RPMI7951 (cell line): ENCODE measurements at regions not wholly inside any gene's neighbourhood (a gene's known extent, or its start where the extent isn't known, plus 50 kb on each side); places are given as distances from the start of the nearest gene placed in this dataset.
"Not testable (repeated sequence)": the region's sequence is repeated elsewhere in the genome, so short reads cannot be mapped to it uniquely, and the experiment has no call there.

ENCODE experiments used
- DNase-seq: peaks from one replicate; pipeline ENCODE4 v3.0.0-alpha.2; 2012; ENCODE audit warnings: low read depth

DNA sequence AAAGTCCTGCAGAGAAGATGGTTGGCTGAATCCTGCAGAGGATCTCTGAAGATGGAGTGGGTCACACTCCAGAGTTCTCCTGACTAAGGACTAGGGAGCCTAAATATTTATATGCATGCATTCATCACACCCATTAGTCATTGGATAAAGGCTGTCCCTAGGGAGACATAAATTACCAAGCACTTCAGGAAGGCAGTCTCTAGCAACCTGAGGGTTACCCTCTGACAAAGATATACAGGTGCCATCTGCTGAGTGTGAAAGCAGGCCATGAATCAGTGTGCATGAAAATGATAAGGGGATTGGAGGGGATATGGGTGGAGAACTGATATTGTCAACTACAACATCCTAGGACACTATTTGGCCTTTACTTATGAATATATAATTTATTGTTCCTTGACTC, 294.8 kb upstream of the DDX18 start:
- DNase-seq, result no peak

DNA sequence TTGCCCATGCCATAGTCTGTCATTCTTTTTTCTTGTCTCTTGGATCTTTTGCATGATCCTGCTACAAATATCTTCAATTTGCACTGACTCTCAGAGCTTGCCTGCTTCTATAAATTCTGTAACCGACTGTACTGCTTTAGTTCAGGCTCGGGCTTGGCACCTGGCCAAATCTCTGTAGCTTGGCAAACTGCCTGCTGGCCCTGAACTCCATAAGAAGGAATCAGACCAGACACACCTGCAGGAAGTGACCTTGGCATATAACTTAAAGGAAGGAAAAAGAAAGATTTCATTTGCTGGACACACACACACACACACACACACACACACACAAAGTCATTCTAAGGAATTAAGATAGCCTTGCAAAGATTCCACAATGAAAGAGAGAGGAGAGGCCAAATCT, 291.2 kb upstream of the DDX18 start:
- no peak for DNase-seq

DNA sequence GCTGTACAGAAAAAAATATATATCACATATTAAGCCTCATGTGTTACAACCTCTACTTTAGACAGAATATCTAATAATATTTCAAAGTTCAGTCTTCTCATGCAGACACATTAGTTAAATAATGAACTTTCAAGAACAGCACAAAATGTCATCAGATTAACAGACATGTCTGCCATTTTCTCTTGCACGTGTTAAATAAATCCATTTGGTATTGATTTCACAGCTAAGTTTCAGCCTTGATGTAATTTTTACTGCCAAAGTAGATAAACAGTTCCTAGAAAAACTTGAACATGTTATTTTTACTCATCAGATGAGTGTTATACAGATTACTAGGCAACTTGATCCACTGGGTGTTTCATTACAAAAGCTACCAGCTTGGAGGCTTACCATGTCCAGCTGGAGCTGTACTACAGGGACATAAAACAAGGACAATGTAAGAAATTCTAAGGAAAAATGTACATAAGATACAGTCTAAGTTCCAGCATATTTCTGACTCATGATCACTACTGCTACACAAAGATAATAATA, 290.7 kb upstream of the DDX18 start:
- DNase-seq, result no peak

DNA sequence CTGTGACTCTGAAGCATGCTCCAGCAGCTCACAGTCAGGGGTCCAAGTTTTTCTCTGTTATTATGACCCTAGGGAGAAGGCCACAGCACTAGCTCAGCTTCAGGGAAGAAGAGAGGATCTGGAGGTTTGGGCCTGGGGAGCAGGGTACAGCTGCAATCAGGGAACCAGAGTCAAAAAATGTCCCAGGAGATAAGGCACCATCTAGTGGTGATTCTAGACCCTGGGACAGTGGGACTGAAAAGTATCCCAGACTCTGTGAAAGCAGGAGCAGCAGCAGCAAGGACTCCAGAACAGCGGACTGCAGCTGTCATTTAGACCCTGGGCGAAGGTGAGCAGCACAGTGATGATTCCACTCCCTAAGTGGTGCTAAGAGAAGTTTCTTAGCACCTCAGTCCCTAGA, 278.4 kb upstream of the DDX18 start:
- no peak for DNase-seq

DNA sequence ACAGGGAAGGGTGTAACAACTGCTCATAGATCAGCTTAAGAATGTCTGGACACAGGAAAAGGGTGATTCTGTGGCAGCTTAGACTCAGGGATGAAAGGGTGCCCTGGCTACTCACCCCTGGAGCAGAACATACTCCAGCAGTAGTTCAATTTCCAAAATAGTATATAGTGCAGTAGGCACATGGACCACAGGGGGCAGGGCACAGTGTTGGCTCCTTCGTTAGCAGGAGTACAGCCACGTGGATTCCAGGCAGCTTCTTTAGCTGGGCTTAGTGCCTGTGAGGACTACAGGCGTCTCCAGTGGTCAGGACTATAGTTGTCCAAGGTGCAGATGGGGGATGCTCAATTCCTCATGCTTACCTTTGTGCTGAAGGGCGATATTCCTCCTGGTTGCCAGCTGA, 277.5 kb upstream of the DDX18 start:
- DNase-seq, result no peak

DNA sequence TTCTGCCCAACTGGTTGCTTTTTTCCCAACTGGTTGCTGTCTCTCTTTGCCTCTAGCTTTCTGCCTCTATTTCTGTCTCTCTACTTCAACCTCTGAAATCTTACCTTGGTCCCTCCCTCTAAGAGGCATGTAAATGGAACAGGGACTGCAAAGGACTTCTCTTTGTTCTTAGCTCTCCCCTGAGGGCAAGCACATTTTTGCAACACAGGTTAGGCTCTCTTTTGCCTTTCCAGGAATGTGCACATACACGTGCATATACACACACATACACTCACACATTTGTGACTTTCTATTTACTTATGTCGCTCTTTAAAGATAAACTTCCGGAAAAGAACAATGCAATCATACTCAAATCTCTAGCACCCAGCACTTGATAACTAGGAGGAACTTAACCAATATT, 262.6 kb upstream of the DDX18 start:
- no peak for DNase-seq

DNA sequence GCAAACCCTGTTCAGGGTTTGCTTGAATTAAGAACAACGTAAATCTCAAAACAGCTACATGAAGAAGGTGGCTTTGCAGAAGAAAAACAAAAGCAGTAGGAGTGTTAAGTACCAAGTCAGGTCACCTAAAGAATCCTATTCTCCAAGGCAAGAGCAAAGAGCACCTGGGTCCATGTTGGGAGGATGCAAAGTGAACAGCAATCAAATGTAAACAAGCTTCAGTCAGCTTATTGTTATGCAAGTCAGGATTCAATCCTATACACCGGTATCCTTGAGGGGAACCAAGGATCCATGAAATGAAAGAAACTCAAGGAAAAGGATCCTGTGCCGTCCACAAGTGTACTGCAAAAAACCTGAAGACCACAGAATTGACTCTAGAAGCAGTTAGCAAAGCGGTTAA, 261.0 kb upstream of the DDX18 start:
- DNase-seq, result no peak

DNA sequence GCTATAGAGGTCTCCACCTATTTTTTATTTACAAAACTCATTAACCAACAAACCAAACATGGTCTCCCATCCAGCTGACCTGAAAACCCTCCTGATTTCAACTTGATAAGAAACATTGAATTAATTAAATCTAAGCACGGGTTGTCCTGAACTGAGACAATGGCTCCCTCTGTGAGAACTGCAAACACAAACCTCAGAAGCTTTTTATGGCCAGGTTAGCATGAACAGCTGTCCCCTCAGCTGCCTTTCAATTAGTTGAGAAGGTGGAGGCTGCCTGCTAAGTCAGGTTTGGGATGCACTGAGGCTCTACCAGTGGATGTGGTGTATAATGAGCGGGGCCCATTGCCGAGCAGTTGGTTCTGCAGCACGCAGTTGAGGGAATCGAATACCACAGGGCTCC, 258.5 kb upstream of the DDX18 start:
- no peak for DNase-seq

DNA sequence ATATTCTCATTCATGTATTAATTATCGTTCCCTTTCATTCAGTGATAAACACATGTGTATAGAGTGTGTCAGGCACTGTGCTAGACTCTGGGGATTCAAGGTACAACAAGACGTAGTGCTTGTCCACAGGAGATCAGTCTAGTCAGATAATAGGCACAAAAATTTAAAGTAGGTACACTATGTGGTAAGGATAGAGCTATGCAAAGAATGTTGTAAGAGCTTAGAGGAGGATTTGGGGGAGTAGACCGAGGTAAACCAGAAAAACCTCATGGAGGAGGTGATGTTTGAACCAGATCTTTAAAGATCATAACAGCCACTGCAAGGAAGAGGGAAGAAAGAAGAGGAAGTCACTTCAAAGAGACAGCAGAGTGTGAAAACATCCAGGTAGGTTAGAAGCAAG, 256.9 kb upstream of the DDX18 start:
- no peak for DNase-seq

DNA sequence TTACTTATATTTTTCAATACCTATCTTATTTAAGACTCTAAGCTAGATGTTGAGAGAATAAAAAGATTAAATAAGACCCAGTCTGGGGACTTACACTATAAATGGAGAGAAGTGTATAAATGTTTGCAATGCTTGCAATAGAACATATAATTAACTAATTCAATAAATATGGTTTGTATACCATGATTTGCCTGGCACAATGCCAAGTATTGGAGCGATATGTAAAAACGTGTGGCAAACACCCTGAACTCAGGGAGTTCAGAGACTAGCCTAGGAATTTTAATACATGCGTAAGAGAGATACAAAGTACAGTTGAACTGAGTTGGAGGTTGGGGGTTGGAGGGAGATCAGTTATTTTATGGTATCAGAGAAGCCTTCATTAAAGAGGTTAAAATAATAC, 251.8 kb upstream of the DDX18 start:
- no peak for DNase-seq

DNA sequence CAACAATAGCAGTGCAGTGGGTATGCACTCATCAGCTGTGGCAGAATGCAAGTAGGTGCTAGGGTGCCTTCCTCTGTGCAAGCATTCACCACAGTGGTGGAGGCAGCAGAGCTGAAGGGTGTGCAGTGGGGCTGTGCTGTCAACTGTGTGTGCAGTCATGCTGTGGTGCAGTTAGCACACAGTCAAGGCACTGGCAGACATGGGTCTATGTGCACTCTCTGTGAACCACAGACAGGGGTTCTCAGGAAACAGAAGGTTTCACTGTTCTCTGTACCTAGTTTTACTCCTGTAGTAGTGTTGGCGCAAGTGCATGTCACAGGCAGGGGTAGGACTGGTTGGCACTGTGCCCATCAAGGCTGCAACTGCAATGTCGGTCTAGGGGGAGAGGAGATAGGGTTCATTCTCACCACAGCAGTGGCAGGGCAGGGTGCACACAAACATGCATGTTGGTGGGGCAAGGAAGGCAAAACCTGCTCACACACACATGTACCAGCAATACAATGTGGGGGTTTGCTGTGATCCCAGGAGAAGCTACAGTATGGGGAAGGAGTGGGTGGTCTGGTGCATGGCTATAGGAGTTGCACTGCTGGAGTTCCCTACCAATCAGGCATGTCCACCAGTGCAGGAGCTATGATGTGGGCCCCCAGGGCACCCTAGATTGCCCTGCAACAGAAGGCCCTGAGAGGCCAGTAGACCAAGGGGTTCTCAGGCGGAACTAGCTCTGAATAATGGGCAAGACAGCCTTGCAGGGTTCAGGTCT, 242.7 kb upstream of the DDX18 start:
- DNase-seq, result no peak

DNA sequence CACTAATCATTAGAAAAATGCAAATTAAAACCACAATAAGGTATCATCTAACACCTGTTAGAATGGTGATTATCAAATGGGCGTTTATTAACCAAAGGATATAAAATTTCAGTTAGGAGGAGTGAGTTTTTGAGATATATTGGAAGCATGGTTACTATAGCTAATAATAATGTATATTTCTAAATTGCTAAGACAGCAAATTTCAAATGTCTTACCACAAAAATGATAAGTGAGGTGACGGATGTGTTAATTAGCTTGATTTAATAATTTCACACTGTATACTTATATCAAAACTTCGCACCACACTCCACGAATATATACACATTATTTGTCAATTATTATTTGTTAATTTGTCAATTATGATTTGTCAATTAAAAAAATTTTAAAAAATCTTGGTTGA, 227.2 kb upstream of the DDX18 start:
- no peak for DNase-seq

DNA sequence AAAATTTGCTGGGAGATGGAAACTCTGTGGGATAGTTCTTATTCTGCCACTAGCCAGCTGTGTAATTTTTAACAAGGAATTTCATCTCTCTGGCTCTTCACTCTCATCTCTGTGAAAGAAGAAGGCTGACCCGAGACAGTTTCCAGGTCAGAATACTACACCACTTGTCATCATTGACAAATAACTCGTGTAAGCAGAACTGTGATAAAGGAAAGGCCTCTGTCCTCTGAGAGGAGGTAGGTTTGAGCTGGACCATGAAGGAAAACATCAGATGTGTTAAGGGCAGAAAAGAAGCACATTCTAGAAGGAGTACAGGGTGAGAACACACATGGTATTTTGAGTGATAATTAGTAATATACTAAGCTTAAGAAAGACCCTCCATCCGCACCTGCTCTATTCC, 211.4 kb upstream of the DDX18 start:
- no peak for DNase-seq

DNA sequence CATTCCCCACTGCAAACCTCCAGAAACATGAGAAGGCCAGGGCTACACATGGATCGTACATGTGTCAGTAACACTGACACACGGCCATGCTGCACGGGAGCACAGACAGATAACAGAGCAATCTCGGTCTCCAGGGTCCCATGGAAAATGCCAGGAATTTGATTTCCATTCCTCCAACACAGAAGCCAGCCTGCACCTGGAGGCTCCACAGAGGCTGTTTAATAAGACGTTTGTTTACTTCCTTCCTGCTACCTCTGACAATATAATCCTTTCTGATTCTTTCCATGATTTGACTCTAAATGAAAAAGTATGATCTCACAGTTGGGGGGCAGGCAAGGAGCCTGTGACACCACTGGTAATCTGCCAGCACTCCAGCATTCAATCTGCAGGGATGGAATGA, 210.9 kb upstream of the DDX18 start:
- no peak for DNase-seq

DNA sequence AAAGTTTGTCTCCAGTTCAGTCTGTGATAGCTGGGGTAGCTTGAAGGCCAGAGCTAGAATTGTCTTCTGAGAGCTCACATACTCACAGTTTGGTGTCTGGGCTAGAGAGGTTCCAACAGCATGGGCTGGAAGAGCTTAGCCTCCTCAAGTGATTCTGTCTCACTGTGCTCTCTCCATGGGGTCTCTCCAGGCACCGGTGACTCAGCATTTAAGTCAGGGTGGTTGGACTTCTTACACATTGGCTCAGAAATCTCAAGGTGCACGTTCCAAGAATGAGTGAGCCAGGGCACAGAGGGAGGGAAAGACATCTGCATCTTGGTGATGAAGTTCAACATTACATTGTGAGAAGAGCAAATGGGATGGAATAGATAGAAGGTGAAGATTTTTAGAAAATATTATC, 207.3 kb upstream of the DDX18 start:
- DNase-seq, result no peak

DNA sequence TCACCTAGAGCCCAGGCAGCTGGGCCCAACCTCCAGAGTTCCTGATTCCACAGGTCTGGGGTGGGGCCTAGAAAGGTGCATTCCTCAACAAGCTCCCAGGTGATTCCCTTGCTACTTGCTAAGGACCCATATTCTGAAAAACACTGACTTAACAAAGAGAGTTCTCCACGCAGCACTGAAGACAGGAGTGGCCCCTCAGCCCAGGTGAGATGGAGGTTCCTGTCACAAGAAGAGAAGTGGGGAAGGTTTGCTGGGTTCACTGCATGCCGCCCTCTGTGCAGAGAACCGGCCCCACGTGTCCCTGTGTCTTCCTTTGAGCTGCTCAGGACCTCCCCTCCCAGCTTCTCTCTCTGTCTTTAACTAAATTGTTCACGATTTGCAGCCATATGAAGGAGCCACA, 201.4 kb upstream of the DDX18 start:
- DNase-seq, result no peak

DNA sequence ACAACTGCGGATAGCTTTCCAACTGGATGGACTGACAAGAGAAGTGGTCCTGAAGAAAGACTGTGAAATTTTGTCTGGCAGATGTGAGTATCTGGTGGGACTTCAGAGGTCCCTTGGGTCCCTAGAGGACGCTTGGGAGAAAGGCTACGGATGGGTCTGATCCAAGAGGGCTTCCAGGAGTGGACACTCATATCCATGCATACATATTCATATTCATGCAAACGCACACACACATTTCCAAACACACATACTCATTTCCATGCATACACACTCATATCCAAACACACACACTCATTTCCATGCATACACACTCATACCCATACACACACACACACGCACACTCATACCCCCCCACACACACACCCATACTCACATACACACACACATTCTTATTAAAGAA, 200.2 kb upstream of the DDX18 start:
- DNase-seq, result no peak

DNA sequence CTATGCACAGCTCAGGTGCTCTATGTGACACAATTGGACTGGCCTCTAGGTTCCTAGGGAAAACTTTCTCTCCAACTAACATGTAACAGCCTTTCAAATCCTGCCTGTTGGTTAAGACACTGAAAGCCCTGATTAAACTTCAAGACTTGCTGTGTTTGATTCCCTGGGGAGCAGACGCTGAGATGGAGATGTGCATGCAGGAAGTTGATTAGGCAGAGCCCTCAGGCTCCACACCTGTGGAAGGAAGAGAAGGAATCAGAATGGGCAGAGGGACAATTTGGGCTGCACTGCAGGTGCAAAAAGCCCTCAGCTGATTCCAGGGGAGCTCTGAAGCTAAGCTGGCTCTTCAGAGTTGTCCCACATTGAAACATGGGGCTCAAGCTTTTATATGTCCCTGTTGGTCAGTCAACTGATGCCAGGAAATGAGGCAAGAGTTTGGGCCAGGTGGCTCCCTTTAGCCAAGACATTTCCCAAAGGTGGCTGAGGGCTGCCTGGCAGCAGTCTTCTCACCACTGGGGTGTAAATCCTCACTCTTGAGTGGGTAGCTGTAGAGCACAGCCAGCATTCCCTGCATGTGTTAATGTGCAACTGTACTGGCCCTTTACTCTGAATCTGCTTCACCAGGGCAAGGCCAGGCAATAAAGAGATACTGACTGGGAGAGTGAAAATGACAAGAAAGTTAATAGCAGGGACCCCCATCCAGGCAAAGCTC, 199.5 kb upstream of the DDX18 start:
- DNase-seq, result no peak

DNA sequence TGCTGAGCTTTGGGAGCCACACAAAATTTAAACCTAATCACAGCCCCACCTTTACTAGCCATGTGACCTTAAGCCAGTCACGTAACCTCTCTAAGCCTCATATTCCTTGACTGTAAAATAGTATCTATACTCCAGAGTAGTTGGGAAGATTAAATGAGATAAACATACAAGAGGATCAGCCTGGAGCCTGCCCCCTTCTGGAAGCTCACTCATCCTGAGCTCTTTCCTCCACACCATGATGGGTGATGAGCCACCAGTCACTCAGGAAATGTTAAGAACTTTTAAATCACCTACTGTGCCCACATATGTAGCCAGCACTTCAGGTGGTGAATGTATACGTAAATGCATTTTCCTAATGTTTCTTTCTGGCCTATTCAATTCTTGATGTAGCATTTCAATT, 195.9 kb upstream of the DDX18 start:
- DNase-seq, result no peak

DNA sequence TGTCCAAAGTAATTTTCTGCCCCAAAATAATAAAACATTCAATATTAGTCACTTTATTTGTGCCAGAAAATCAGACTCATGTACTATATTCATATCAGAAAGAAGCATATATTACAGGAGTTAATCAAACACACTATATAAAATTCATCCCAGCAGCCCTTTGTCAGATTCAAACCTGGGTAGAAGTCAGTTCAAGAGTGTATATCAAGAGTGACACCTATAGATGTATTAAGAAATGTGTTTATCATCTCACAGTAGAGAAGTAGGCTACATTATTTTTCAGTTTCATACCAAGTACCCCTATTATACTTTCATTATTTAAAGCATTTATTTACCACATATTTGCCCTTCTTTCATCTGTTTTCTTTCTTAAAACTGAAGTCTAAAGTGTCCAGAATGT, 193.2 kb upstream of the DDX18 start:
- no peak for DNase-seq

DNA sequence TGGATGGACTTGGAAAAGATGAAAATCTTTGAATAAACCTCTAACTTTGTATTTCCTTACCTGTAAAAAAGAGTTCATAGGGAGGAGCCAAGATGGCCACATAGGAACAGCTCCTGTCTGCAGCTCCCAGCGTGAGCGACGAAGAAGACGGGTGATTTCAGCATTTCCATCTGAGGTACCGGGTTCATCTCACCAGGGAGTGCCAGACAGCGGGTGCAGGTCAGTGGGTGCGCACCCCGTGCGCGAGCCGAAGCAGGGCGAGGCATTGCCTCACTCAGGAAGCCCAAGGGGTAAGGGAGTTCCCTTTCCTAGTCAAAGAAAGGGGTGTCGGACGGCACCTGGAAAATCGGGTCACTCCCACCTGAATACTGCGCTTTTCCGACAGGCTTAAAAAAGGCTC, 191.3 kb upstream of the DDX18 start:
- DNase-seq, result not testable (repeated sequence)

DNA sequence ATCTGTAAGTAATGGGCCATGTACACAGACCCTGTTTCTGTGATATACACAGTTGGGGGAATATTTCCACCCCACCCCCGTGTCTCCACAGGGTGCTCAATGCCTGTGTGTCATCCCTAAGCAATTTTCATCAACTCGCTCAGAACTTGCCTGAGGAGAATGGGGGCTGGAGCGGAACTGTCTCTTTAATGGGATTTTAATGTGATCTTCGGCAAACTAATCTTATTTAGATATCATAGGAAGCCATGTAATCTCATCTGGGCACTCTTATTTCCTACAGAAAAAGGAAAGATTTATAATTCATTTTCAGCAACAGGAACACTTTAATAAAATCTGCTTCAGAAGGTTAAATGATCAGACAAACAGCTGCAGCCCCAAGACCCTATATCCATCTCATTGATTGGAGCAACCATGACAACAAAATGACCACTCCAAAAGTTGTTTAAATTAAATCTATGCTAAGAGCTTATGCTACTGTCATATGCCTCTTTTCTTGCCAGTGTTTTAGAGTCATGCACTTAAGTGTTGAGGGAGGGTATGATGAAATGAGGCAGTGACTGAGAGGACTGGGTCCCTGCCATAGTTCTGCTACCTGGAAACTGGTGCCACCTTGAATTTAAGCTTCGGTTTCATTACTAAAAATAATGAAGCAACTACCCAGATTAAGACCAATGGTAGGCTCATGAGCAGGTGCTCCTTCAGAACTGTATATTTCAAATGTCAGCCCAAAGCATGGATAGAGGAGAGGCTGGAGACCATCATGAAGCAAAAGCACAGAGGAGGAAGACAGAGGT, 183.1 kb upstream of the DDX18 start:
- DNase-seq, result no peak

DNA sequence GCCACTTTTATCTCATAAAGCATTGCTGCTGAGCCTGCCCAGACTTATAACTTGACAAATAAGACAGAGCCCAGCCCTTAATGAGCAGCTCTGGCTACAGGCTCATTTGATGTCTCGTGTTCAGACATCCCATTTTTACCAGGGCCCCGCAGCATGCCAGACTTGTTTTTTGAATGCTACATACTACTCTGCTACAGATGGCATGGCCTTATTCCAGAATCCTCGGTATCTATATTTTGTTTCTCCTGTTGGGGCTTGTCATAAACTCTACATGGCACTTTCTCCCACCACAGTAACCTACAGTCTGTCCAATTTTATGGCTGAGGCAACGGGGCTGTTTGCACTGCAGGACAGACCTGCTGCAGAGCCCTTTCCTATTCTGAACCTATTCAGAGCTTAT, 179.0 kb upstream of the DDX18 start:
- no peak for DNase-seq
